PC-3 (cell line): ENCODE measurements at regions not wholly inside any gene's neighbourhood (a gene's known extent, or its start where the extent isn't known, plus 50 kb on each side); places are given as distances from the start of the nearest gene placed in this dataset.

Experiments
- CTCF ChIP-seq: fragments of 300-600 bp; sonication (generic); conservative IDR thresholded peaks from 2 replicates; pipeline ENCODE4 v1.5.1; 2017; ENCODE audit warnings: antibody characterized with exemption, low read depth, mild to moderate bottlenecking, low read length
- EZH2 ChIP-seq: fragments of 300-600 bp; sonication (generic); IDR thresholded peaks from one replicate; pipeline ENCODE4 v1.6.1; 2017; ENCODE audit warnings: antibody characterized with exemption, mild to moderate bottlenecking, low read length; ENCODE audit not compliant: unreplicated experiment
- EZH2phosphoT487 ChIP-seq: fragments of 300-600 bp; sonication (generic); IDR thresholded peaks from 2 replicates; pipeline ENCODE4 v1.6.1; 2018; ENCODE audit warnings: mild to moderate bottlenecking, antibody characterized with exemption, low read length, borderline replicate concordance

- TF ChIP-seq CTCF (no peak), EZH2phosphoT487 (no peak), EZH2 (no peak)
These were observed 1710.1 kb downstream of the SI start for GRCh38 chr3:163368168-163368567.
